Transverse colon (tissue), 4 donors: ENCODE measurements at regions not wholly inside any gene's neighbourhood (a gene's known extent, or its start where the extent isn't known, plus 50 kb on each side); places are given as distances from the start of the nearest gene placed in this dataset.

Experiments
- EP300 ChIP-seq: sonication (generic); formaldehyde crosslinking; IDR thresholded peaks from one replicate; pipeline ENCODE4 v1.6.1; 2017; ENCODE audit warnings: antibody characterized with exemption, low read depth
- POLR2A ChIP-seq: fragments of 450-650 bp; IDR thresholded peaks from one replicate; pipeline ENCODE4 v1.6.1; 2016; ENCODE audit warnings: antibody characterized with exemption, mild to moderate bottlenecking, moderate library complexity
- POLR2AphosphoS5 ChIP-seq, 3 donors: sonication (generic); formaldehyde crosslinking; IDR thresholded peaks; one replicate each; pipeline ENCODE4 v1.6.1; 2016; ENCODE audit warnings: antibody characterized with exemption in 3 of 3
- TF ChIP-seq, protein P1 (sequence below), 5 experiments: fragments of 200-600 bp in 3 of 5; fragments of 450-650 bp in 2 of 5; sonication (generic) in 3 of 5; IDR thresholded peaks; 1 replicate in 2 of 5; 2 replicates in 3 of 5; pipeline ENCODE4 v1.5.1; 2016 to 2017; ENCODE audit warnings: antibody characterized with exemption in 5 of 5, inconsistent platforms in 3 of 5, mild to moderate bottlenecking in 2 of 5, moderate library complexity in 1 of 5

DNA sequence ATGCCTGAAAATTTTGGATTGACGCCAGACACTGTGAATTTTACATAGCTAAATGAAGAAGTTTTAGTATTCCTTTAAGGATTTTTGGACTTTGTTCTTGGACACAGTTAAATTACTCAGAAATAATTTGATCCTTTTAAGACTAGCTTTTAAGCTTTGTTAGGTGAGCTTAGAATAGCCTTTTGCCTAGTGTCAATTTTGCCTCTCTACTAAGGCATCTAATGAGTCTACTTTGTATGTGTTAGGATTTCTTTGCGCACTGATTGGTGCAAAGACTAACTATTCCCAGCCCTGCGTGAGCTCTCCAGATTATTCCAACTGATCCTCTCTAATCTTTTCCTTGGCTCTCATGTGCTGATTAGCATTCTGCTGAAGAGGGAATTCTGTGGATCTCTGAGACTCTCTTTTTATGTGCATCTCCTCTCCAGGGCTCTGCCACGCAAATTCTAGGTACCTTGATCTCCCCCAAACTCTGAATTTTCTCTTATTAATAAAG lies 128.1 kb upstream of the BCL9 start:
- TF ChIP-seq POLR2A, result no peak
- TF ChIP-seq, protein P1, sequence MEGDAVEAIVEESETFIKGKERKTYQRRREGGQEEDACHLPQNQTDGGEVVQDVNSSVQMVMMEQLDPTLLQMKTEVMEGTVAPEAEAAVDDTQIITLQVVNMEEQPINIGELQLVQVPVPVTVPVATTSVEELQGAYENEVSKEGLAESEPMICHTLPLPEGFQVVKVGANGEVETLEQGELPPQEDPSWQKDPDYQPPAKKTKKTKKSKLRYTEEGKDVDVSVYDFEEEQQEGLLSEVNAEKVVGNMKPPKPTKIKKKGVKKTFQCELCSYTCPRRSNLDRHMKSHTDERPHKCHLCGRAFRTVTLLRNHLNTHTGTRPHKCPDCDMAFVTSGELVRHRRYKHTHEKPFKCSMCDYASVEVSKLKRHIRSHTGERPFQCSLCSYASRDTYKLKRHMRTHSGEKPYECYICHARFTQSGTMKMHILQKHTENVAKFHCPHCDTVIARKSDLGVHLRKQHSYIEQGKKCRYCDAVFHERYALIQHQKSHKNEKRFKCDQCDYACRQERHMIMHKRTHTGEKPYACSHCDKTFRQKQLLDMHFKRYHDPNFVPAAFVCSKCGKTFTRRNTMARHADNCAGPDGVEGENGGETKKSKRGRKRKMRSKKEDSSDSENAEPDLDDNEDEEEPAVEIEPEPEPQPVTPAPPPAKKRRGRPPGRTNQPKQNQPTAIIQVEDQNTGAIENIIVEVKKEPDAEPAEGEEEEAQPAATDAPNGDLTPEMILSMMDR (IDR thresholded peaks at IDR 0.05), result no peak
- no peak for TF ChIP-seq EP300
- TF ChIP-seq POLR2AphosphoS5 (IDR thresholded peaks at IDR 0.05), result no peak
